ENCODE measurements at regions not wholly inside any gene's neighbourhood (a gene's known extent, or its start where the extent isn't known, plus 50 kb on each side); places are given as distances from the start of the nearest gene placed in this dataset.

DNA sequence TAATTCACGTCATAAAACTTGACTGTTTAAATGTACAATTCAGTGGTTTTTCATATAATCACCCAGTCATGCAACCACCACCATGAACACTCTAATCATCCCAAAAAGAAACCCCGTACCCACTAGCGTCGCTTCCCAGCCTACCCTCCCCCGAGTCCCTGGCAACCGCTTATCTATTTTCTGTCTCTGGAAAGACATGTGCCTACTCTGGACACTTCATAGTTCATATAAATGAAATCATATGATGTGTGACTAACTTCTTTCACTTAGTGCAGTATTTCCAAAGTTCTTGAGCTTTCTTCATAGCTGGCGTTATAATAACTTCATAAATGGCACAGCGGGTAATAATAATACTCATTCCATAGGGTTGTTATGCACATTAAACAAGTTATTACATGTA is 215.2 kb downstream of the MYLK4 start:
- H3K4me3 Mint-ChIP-seq = no peak overlapping the region
- H3K4me1 Mint-ChIP-seq (ENCODE audit: low read depth) = peaks cover 18% of the 10 kb centered on the region
- no peak for DNase-seq
- H3K9me3 Mint-ChIP-seq = no peaks in the 10 kb centered on the region; the same call in 1 of the 2 replicates
- H3K27me3 Mint-ChIP-seq (ENCODE audit: insufficient read depth) = peaks cover 22% of the 10 kb centered on the region
- TF ChIP-seq CTCF (IDR thresholded peaks at IDR 0.05) = no peak
- H3K27ac Mint-ChIP-seq = no peak overlapping the region
- H3K36me3 Mint-ChIP-seq (ENCODE audit: low read depth) = no peaks in the 10 kb centered on the region

GRCh38 chr6:2534406-2535042 is 216.2 kb downstream of the MYLK4 start:
- Mint-ChIP-seq H3K27me3 (ENCODE audit: insufficient read depth) (peaks cover 23% of the 10 kb centered on the region), H3K4me3 (no peak overlapping the region), H3K4me1 (ENCODE audit: low read depth) (peaks cover 18% of the 10 kb centered on the region), H3K27ac (no peak overlapping the region), H3K36me3 (ENCODE audit: low read depth) (no peaks in the 10 kb centered on the region), H3K9me3 (peaks cover 5% of the 10 kb centered on the region)
- DNase-seq = no peak
- no peak for TF ChIP-seq CTCF (IDR thresholded peaks at IDR 0.05)

- H3K27me3 Mint-ChIP-seq (ENCODE audit: insufficient read depth) = peaks cover 18% of the 10 kb centered on the region
- no peak for TF ChIP-seq CTCF (IDR thresholded peaks at IDR 0.05)
- H3K4me3 Mint-ChIP-seq = no peak overlapping the region
- no peak overlapping the region for H3K27ac Mint-ChIP-seq
- no peaks in the 10 kb centered on the region for H3K36me3 Mint-ChIP-seq (ENCODE audit: low read depth)
- H3K4me1 Mint-ChIP-seq (ENCODE audit: low read depth) = peaks cover 18% of the 10 kb centered on the region
- DNase-seq = peak; percentile 61
- peaks cover 15% of the 10 kb centered on the region for H3K9me3 Mint-ChIP-seq
These were observed 219.1 kb downstream of the MYLK4 start for GRCh38 chr6:2531426-2532215.

- Mint-ChIP-seq H3K27me3 (ENCODE audit: insufficient read depth) (peaks cover 19% of the 10 kb centered on the region), H3K4me1 (ENCODE audit: low read depth) (peaks cover 18% of the 10 kb centered on the region), H3K36me3 (ENCODE audit: low read depth) (peaks cover 2% of the 10 kb centered on the region), H3K4me3 (no peak overlapping the region), H3K9me3 (peaks cover 18% of the 10 kb centered on the region), H3K27ac (no peak overlapping the region)
- no peak for DNase-seq
- TF ChIP-seq CTCF (IDR thresholded peaks at IDR 0.05) = no peak
These were observed 221.5 kb downstream of the MYLK4 start for GRCh38 chr6:2529211-2529719.

- no peak overlapping the region for H3K4me3 Mint-ChIP-seq
- H3K4me1 Mint-ChIP-seq (ENCODE audit: low read depth) = peaks cover 18% of the 10 kb centered on the region
- H3K36me3 Mint-ChIP-seq (ENCODE audit: low read depth) = peaks cover 4% of the 10 kb centered on the region
- no peak overlapping the region for H3K27ac Mint-ChIP-seq
- no peak for DNase-seq
- H3K9me3 Mint-ChIP-seq = peaks cover 24% of the 10 kb centered on the region
- peaks cover 22% of the 10 kb centered on the region for H3K27me3 Mint-ChIP-seq (ENCODE audit: insufficient read depth)
- no peak for TF ChIP-seq CTCF (IDR thresholded peaks at IDR 0.05)
These were observed 222.6 kb downstream of the MYLK4 start for GRCh38 chr6:2528156-2528555.

Data from HFFc6 (cell line).